ENCODE measurements at regions not wholly inside any gene's neighbourhood (a gene's known extent, or its start where the extent isn't known, plus 50 kb on each side); places are given as distances from the start of the nearest gene placed in this dataset.

GRCh38 chr11:112663947-112664634, 297.1 kb upstream of the NCAM1 start:
- BruUV-seq (replicated peaks) = no TSS peak
- no peaks in the 10 kb centered on the region for H3K36me3 ChIP-seq (ENCODE audit: control insufficient read depth in 2 of 2, extremely low read depth in 1 of 2, insufficient read depth in 2 of 2, low read length in 2 of 2)
- H3K4me3 ChIP-seq (replicated peaks in 1 of 3; ENCODE audit: insufficient read depth in 1 of 3, low read depth in 1 of 3, low read length in 3 of 3) = no peak overlapping the region
- H3K27me3 ChIP-seq (ENCODE audit: control insufficient read depth in 2 of 2, insufficient read depth in 2 of 2, low read length in 2 of 2) = no peaks in the 10 kb centered on the region
- no peak overlapping the region for H3K27ac ChIP-seq (ENCODE audit: insufficient read depth, low read depth, low read length)
- H2AFZ ChIP-seq (ENCODE audit: low read depth, low read length) = no peak overlapping the region
- CTCF ChIA-PET = no interaction called here
- H4K20me1 ChIP-seq (replicated peaks; ENCODE audit: control insufficient read depth, extremely low read depth, insufficient read depth, low read length) = no peaks in the 10 kb centered on the region
- no peak for DNase-seq (ENCODE audit: low read depth, low spot score)
- no peaks in the 10 kb centered on the region for H3K79me2 ChIP-seq (ENCODE audit: control insufficient read depth, insufficient read depth, low read length)
- H3K9me3 ChIP-seq (replicated peaks; ENCODE audit: control insufficient read depth, insufficient read depth, low read length) = no peaks in the 10 kb centered on the region
- H3K4me1 ChIP-seq (ENCODE audit: control insufficient read depth, extremely low read depth, insufficient read depth, low read length) = no peaks in the 10 kb centered on the region
- no peak for TF ChIP-seq MYC (IDR thresholded peaks at IDR 0.05; ENCODE audit: low read depth, low read length)
- no peak for TF ChIP-seq MAX (IDR thresholded peaks at IDR 0.05; ENCODE audit: insufficient read depth, insufficient read length)
- TF ChIP-seq GATA2 (IDR thresholded peaks at IDR 0.05; ENCODE audit: insufficient read depth, insufficient read length, low read depth, low read length) = no peak
- no peak for TF ChIP-seq CTCF (IDR thresholded peaks at IDR 0.05; ENCODE audit: extremely low read depth in 1 of 2, insufficient read depth in 1 of 2, low read depth in 1 of 2, low read length in 2 of 2)
- TF ChIP-seq POLR2AphosphoS5 (IDR thresholded peaks at IDR 0.05; ENCODE audit: insufficient read depth, low read depth, low read length) = no peak
- TF ChIP-seq POLR2A (IDR thresholded peaks at IDR 0.05; ENCODE audit: low read depth, low read length) = no peak
- no peak for TF ChIP-seq FOS (IDR thresholded peaks at IDR 0.05; ENCODE audit: borderline replicate concordance, insufficient read depth, low read length)
- no peak for FAIRE-seq
- POLR2A ChIA-PET = no interaction called here
- H3K9ac ChIP-seq (replicated peaks; ENCODE audit: extremely low read depth, insufficient read depth, low read length) = no peak overlapping the region
- intact Hi-C loops (cut with micrococcal nuclease) (no loop called here), dilution Hi-C loops (cut with MboI; ENCODE audit: extremely low pct_ligation_motif_present, low sequenced_read_pairs) (no loop called here)
- H3K9me1 ChIP-seq (replicated peaks; ENCODE audit: control insufficient read depth, extremely low read depth, insufficient read depth, low read length) = no peaks in the 10 kb centered on the region
- no peak overlapping the region for H3K4me2 ChIP-seq (ENCODE audit: insufficient read depth, low read length)
